GM10266 (cell line): ENCODE measurements at regions not wholly inside any gene's neighbourhood (a gene's known extent, or its start where the extent isn't known, plus 50 kb on each side); places are given as distances from the start of the nearest gene placed in this dataset.

ENCODE experiments used
- DNase-seq: peaks from one replicate; pipeline ENCODE4 v3.0.0; 2012; ENCODE audit errors: extremely low spot score
- TF ChIP-seq, protein P1 (sequence below): IDR thresholded peaks from 2 replicates; pipeline ENCODE4 v1.5.1; 2012; ENCODE audit warnings: mild to moderate bottlenecking, low read depth; ENCODE audit not compliant: control insufficient read depth, insufficient read depth; ENCODE audit errors: missing control alignments

DNA sequence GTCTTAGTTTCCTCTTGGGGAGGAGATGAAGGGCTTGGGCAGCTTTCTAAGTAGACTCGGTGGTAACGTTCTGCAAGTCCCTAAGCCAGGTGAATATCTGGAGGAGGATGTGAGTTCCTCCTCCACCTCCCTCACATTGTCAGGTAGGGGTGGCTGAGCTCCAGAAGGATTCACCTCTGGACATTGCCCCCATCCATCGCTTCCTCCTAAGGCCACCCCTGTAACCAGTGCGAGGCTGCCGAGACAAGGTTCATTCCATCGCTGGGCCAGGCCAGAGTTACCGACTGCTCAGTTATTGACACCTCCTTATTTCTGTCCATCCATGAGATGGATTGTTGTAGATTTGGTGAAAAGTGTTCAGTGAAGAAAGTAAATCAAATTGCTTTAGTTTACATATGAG is 334.1 kb upstream of the KLF6 start:
- DNase-seq: no peak
- TF ChIP-seq, protein P1, sequence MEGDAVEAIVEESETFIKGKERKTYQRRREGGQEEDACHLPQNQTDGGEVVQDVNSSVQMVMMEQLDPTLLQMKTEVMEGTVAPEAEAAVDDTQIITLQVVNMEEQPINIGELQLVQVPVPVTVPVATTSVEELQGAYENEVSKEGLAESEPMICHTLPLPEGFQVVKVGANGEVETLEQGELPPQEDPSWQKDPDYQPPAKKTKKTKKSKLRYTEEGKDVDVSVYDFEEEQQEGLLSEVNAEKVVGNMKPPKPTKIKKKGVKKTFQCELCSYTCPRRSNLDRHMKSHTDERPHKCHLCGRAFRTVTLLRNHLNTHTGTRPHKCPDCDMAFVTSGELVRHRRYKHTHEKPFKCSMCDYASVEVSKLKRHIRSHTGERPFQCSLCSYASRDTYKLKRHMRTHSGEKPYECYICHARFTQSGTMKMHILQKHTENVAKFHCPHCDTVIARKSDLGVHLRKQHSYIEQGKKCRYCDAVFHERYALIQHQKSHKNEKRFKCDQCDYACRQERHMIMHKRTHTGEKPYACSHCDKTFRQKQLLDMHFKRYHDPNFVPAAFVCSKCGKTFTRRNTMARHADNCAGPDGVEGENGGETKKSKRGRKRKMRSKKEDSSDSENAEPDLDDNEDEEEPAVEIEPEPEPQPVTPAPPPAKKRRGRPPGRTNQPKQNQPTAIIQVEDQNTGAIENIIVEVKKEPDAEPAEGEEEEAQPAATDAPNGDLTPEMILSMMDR: no peak

DNA sequence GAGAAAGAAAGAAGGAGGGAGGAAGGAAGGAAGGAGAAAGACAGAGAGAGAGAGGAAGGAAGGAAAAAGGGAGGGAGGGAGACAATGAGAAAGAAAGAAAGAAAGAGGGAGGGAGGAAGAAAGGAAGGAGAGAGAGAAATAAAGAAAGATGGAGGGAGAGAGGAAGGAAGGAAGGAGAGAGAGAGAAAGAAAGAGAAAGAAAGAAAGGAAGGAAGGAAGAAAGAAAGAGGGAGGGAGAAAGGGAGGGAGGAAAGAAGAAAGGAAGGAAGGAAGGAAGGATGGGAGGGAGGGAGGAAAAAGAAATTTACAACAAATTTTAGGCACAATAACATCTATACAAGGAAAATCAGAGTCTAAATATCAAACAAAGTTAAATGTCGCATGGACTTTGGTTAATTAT is 332.6 kb upstream of the KLF6 start:
- TF ChIP-seq, protein P1: no peak
- no peak for DNase-seq

DNA sequence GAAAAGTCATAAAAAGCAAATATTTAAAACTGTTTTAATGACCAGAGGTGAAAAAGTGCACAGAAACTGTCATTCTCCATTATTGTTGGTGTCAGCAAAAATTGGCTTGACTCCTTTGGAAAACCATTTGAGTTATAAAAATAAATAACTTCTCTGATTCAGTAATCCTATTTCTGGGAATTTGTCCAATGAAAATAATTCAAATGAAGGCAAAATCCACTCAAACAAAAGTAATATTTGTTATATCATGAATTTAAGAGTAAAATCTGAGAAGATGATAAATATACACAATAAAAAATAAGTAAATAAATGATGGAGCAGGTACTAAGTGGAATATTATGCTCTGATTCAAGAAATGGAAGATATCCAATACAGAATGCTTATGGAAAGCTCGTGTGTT is 326.6 kb upstream of the KLF6 start:
- no peak for DNase-seq
- TF ChIP-seq, protein P1: no peak

DNA sequence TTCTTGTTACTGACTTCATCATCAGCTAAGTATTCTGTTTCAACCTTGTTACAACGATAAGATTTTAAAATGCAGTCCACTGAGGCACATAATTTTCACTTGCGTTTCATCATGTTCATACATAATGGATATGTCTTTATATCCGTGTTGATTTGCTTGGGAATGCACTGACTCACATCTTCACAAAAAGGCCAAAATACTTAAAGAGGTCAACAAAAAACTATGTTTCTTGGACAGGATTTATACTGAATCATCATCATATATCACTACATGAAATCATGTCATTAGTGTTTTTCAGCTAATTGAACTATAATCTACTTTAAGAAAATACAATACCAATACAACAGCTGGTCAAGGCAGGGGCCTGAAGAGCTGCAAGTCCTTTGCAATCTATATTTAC is 324.5 kb upstream of the KLF6 start:
- TF ChIP-seq, protein P1: no peak
- DNase-seq: no peak

DNA sequence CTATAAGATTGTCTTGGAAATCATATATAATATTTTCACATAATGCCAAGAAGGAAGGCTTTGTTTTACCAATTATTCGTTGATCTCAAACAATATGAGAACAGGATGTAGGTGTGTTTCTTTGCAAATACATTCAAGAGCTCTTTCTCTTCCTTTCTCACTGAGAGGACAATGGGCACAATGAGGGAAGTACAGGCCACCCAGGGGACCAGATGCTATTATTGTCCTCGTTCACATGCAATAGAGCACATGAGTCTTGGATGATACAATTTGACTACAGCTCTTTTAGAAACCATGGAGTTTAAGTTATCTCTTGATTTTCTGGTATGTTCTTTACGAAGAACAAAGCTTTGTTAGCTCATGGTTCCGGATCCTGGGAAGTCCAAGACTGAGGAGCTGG is 323.7 kb upstream of the KLF6 start:
- no peak for DNase-seq
- TF ChIP-seq, protein P1: no peak

DNA sequence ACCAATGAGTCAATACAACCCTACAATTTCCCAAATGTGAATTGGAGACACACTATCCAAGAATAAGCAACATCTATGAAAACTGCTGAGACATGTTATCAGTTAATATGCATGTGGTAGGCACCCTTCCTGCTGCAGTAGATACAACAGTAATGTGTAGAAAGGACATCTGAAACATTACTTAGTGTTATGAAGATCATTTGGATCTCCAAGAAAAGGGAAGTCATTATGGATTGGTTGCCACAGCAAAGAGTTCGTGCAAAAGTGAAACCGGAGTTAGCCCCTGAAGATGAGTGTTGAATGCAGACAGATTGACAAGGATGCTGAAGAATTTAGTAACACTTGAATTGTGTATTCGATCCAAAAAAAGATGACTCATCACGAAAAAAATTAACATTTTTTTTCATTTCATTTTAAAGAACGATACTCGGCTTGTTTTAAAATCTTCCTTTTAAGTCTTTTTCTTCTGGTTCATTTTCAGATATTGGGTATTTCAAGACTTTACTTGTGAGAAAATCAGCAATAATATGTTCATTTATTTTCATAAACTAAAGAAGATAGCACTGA is 322.4 kb upstream of the KLF6 start:
- no peak for DNase-seq
- TF ChIP-seq, protein P1: no peak

DNA sequence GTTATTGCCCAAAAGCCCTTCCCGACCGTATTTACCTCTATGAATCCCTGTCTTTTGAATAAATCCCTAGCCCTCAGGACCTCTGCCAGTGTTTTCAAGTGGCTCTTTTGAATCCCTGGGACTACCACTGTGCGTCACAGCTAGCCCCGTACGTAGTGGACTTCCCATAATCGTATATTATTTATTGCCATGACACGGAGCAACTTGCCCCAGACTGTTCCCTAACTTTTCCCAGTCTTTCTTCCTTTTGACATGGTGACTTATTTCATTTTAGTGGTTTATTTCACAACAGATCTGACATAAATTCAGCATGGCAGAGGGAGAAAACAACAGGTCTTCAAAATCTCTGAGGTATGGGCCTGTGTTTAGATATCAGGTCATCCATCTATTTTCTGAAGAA is 318.6 kb upstream of the KLF6 start:
- no peak for DNase-seq
- TF ChIP-seq, protein P1: no peak
